HG03045 (cell line): ENCODE measurements at regions not wholly inside any gene's neighbourhood (a gene's known extent, or its start where the extent isn't known, plus 50 kb on each side); places are given as distances from the start of the nearest gene placed in this dataset.
"Not testable (repeated sequence)": the region's sequence is repeated elsewhere in the genome, so short reads cannot be mapped to it uniquely, and the experiment has no call there.

ENCODE experiments used
- ATAC-seq: cut with Tn5 transposase; IDR thresholded peaks from one replicate; pipeline ENCODE4 v1.9.1; 2021; ENCODE audit warnings: mild to moderate bottlenecking, moderate library complexity; ENCODE audit not compliant: unreplicated experiment

- ATAC-seq = no peak
These were observed 152.7 kb upstream of the KITLG start for GRCh38 chr12:88733008-88733407.

GRCh38 chr12:88729196-88729595 is 148.9 kb upstream of the KITLG start:
- ATAC-seq = no peak

GRCh38 chr12:88726806-88727720 is 146.8 kb upstream of the KITLG start:
- ATAC-seq = no peak

- ATAC-seq = no peak
These were observed 145.4 kb upstream of the KITLG start for GRCh38 chr12:88725592-88726143.

- ATAC-seq = no peak
These were observed 142.9 kb upstream of the KITLG start for GRCh38 chr12:88723219-88723618.

- ATAC-seq = no peak
These were observed 140.7 kb upstream of the KITLG start for GRCh38 chr12:88720785-88721650.

- ATAC-seq = no peak
These were observed 140.0 kb upstream of the KITLG start for GRCh38 chr12:88720231-88720630.

- no peak for ATAC-seq
These were observed 136.9 kb upstream of the KITLG start for GRCh38 chr12:88717188-88717587.

- no peak for ATAC-seq
These were observed 136.0 kb upstream of the KITLG start for GRCh38 chr12:88716240-88716639.

GRCh38 chr12:88715673-88716072 is 135.4 kb upstream of the KITLG start:
- ATAC-seq = no peak

GRCh38 chr12:88714263-88714882 is 134.1 kb upstream of the KITLG start:
- ATAC-seq = not testable (repeated sequence)

- ATAC-seq = no peak
These were observed 127.5 kb upstream of the KITLG start for GRCh38 chr12:88707800-88708199.

GRCh38 chr12:88706286-88706685 is 126.0 kb upstream of the KITLG start:
- ATAC-seq = no peak

GRCh38 chr12:88703790-88704189 is 123.5 kb upstream of the KITLG start:
- no peak for ATAC-seq

- no peak for ATAC-seq
These were observed 118.2 kb upstream of the KITLG start for GRCh38 chr12:88698471-88698870.

GRCh38 chr12:88693837-88694445 is 113.7 kb upstream of the KITLG start:
- no peak for ATAC-seq

- ATAC-seq = no peak
These were observed 111.5 kb upstream of the KITLG start for GRCh38 chr12:88691811-88692210.

GRCh38 chr12:88684610-88685009 is 104.3 kb upstream of the KITLG start:
- ATAC-seq = no peak

GRCh38 chr12:88684170-88684569 is 103.9 kb upstream of the KITLG start:
- no peak for ATAC-seq

GRCh38 chr12:88683628-88684027 is 103.4 kb upstream of the KITLG start:
- ATAC-seq = no peak

- ATAC-seq = no peak
These were observed 101.0 kb upstream of the KITLG start for GRCh38 chr12:88681271-88681670.
